WTC11 (cell line): ENCODE measurements at regions not wholly inside any gene's neighbourhood (a gene's known extent, or its start where the extent isn't known, plus 50 kb on each side); places are given as distances from the start of the nearest gene placed in this dataset.

Experiments
- ATAC-seq: fragments of 200-7000 bp; cut with Tn5 transposase; 2 replicates; pipeline ENCODE4 v1.10.0; 2021; ENCODE audit warnings: mild to moderate bottlenecking, moderate library complexity
- CTCF ChIA-PET: fragments of 300-600 bp; sonication (Branson Sonifier 250); formaldehyde crosslinking; loops from one replicate; lab custom pipeline; 2021; ENCODE audit warnings: antibody characterized with exemption; lab: Charles Lee
- POLR2A ChIA-PET: fragments of 350-600 bp; sonication (Branson Sonifier 250); formaldehyde crosslinking; loops from one replicate; lab custom pipeline; 2021; ENCODE audit warnings: antibody characterized with exemption; lab: Charles Lee
- DNase-seq: peaks from one replicate; pipeline ENCODE4 v3.0.0; 2021; ENCODE audit warnings: low spot score
- H3K27ac Mint-ChIP-seq: 2 replicates; pipeline ENCODE4 v1.8.0; 2021; ENCODE audit warnings: mixed read lengths
- H3K27me3 Mint-ChIP-seq: 2 replicates; pipeline ENCODE4 v1.8.0; 2021; ENCODE audit warnings: low read depth, mild to moderate bottlenecking, moderate library complexity, mixed read lengths
- H3K36me3 Mint-ChIP-seq: 2 replicates; pipeline ENCODE4 v1.8.0; 2021; ENCODE audit warnings: mixed read lengths
- H3K4me1 Mint-ChIP-seq: 2 replicates; pipeline ENCODE4 v1.8.0; 2022; ENCODE audit warnings: mixed read lengths
- H3K4me3 Mint-ChIP-seq: 2 replicates; pipeline ENCODE4 v1.8.0; 2021; ENCODE audit warnings: mild to moderate bottlenecking, moderate library complexity, mixed read lengths
- H3K9me3 Mint-ChIP-seq: 2 replicates; pipeline ENCODE4 v1.8.0; 2021; ENCODE audit warnings: mixed read lengths
- ATF6 ChIP-seq: sonication (generic); formaldehyde crosslinking; IDR thresholded peaks from 2 replicates; pipeline ENCODE4 v1.8.1; 2023; ENCODE audit warnings: mild to moderate bottlenecking, missing genetic modification reagents
- CREM ChIP-seq: sonication (generic); formaldehyde crosslinking; IDR thresholded peaks from 2 replicates; pipeline ENCODE4 v1.8.1; 2022; ENCODE audit warnings: mild to moderate bottlenecking, missing genetic modification reagents, moderate library complexity
- ETV6 ChIP-seq: sonication (generic); formaldehyde crosslinking; IDR thresholded peaks from 2 replicates; pipeline ENCODE4 v1.8.1; 2022; ENCODE audit warnings: mild to moderate bottlenecking, missing genetic modification reagents
- FOXJ3 ChIP-seq: sonication (generic); formaldehyde crosslinking; IDR thresholded peaks from 2 replicates; pipeline ENCODE4 v1.9.0; 2021; ENCODE audit warnings: missing genetic modification reagents, mild to moderate bottlenecking, borderline replicate concordance
- GABPB1 ChIP-seq: sonication (generic); formaldehyde crosslinking; IDR thresholded peaks from 2 replicates; pipeline ENCODE4 v1.8.1; 2023; ENCODE audit warnings: mild to moderate bottlenecking, missing genetic modification reagents
- GRHL2 ChIP-seq: fragments of 250-450 bp; sonication (Bioruptor Pico); IDR thresholded peaks from 2 replicates; pipeline ENCODE4 v1.8.0; 2022; ENCODE audit warnings: mild to moderate bottlenecking, moderate library complexity; ENCODE audit not compliant: insufficient replicate concordance, severe bottlenecking
- MAX ChIP-seq: sonication (generic); formaldehyde crosslinking; IDR thresholded peaks from 2 replicates; pipeline ENCODE4 v1.8.0; 2022; ENCODE audit warnings: mild to moderate bottlenecking, missing genetic modification reagents
- MXD4 ChIP-seq: fragments of 250-450 bp; sonication (Bioruptor Pico); IDR thresholded peaks from 2 replicates; pipeline ENCODE4 v1.8.0; 2021; ENCODE audit warnings: mild to moderate bottlenecking, moderate library complexity, borderline replicate concordance
- PRRX2 ChIP-seq: fragments of 250-450 bp; sonication (Bioruptor Pico); IDR thresholded peaks from 2 replicates; pipeline ENCODE4 v1.8.0; 2021; ENCODE audit warnings: mild to moderate bottlenecking
- RELA ChIP-seq: sonication (generic); formaldehyde crosslinking; IDR thresholded peaks from 2 replicates; pipeline ENCODE4 v1.8.1; 2022; ENCODE audit warnings: missing genetic modification reagents, mild to moderate bottlenecking, borderline replicate concordance
- SMAD3 ChIP-seq: sonication (generic); formaldehyde crosslinking; IDR thresholded peaks from 2 replicates; pipeline ENCODE4 v1.8.0; 2022; ENCODE audit warnings: missing genetic modification reagents, mild to moderate bottlenecking, borderline replicate concordance
- SP1 ChIP-seq: sonication (generic); formaldehyde crosslinking; conservative IDR thresholded peaks from 2 replicates; pipeline ENCODE4 v1.8.1; 2022; ENCODE audit warnings: missing genetic modification reagents
- TEAD1 ChIP-seq: sonication (generic); formaldehyde crosslinking; IDR thresholded peaks from 2 replicates; pipeline ENCODE4 v1.8.0; 2022; ENCODE audit warnings: mild to moderate bottlenecking, missing genetic modification reagents
- ZNF219 ChIP-seq: sonication (generic); formaldehyde crosslinking; IDR thresholded peaks from 2 replicates; pipeline ENCODE4 v1.8.0; 2023; ENCODE audit warnings: missing genetic modification reagents, mild to moderate bottlenecking, borderline replicate concordance
- ZNF423 ChIP-seq: fragments of 250-450 bp; sonication (Bioruptor Pico); IDR thresholded peaks from 2 replicates; pipeline ENCODE4 v2.1.2; 2022; ENCODE audit warnings: mild to moderate bottlenecking, moderate library complexity
- ZNF512 ChIP-seq: sonication (generic); formaldehyde crosslinking; IDR thresholded peaks from 2 replicates; pipeline ENCODE4 v1.8.1; 2022; ENCODE audit warnings: missing genetic modification reagents, borderline replicate concordance
- ZSCAN18 ChIP-seq: fragments of 250-450 bp; sonication (Bioruptor Pico); IDR thresholded peaks from 2 replicates; pipeline ENCODE4 v2.1.2; 2022; ENCODE audit warnings: mild to moderate bottlenecking, moderate library complexity
- TF ChIP-seq, protein P1 (sequence below): sonication (generic); formaldehyde crosslinking; IDR thresholded peaks from 2 replicates; pipeline ENCODE4 v1.8.0; 2022; ENCODE audit warnings: missing genetic modification reagents
- TF ChIP-seq, protein P2 (sequence below): sonication (generic); formaldehyde crosslinking; IDR thresholded peaks from 2 replicates; pipeline ENCODE4 v1.8.1; 2022; ENCODE audit warnings: mild to moderate bottlenecking, moderate library complexity, missing genetic modification reagents
- TF ChIP-seq, protein P3 (sequence below): sonication (generic); formaldehyde crosslinking; IDR thresholded peaks from 2 replicates; pipeline ENCODE4 v1.8.0; 2022; ENCODE audit warnings: mild to moderate bottlenecking, missing genetic modification reagents
- TF ChIP-seq, protein P4 (sequence below): sonication (generic); formaldehyde crosslinking; IDR thresholded peaks from 2 replicates; pipeline ENCODE4 v1.8.1; 2022; ENCODE audit warnings: low read depth, mild to moderate bottlenecking, moderate library complexity, missing genetic modification reagents, borderline replicate concordance

DNA sequence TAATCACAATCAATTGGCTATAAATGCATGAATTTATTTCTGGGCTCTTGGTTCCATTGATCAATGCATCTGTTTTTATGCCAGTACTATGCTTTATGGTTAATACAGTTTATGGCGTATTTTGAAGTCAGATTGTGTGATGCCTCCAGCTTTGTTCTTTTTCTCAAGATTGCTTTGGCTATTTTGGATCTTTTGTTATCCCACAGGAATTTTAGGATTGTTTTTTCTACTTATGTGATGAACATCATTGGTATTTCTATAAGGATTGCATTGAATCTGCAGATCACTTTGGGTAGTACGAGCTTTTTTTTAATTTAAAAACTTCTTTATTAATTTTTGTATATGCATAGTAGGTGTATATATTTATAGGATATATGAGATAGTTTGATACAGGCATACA, 338.7 kb upstream of the IGFBP7 start:
- Mint-ChIP-seq H3K27ac (no peak overlapping the region), H3K4me3 (no peak overlapping the region), H3K9me3 (peaks cover 31% of the 10 kb centered on the region), H3K27me3 (no peaks in the 10 kb centered on the region), H3K4me1 (0 out of 2 replicates have a peak, but pooled peaks cover 2% of the 10 kb centered on the region), H3K36me3 (peaks cover 5% of the 10 kb centered on the region; the same call in 1 of the 2 replicates)
- no peak for ATAC-seq
- TF ChIP-seq PRRX2 (no peak), ZNF219 (CRISPR knock-in tag) (no peak), MAX (CRISPR knock-in tag) (no peak), ATF6 (CRISPR knock-in tag) (no peak)
- TF ChIP-seq, protein P1, sequence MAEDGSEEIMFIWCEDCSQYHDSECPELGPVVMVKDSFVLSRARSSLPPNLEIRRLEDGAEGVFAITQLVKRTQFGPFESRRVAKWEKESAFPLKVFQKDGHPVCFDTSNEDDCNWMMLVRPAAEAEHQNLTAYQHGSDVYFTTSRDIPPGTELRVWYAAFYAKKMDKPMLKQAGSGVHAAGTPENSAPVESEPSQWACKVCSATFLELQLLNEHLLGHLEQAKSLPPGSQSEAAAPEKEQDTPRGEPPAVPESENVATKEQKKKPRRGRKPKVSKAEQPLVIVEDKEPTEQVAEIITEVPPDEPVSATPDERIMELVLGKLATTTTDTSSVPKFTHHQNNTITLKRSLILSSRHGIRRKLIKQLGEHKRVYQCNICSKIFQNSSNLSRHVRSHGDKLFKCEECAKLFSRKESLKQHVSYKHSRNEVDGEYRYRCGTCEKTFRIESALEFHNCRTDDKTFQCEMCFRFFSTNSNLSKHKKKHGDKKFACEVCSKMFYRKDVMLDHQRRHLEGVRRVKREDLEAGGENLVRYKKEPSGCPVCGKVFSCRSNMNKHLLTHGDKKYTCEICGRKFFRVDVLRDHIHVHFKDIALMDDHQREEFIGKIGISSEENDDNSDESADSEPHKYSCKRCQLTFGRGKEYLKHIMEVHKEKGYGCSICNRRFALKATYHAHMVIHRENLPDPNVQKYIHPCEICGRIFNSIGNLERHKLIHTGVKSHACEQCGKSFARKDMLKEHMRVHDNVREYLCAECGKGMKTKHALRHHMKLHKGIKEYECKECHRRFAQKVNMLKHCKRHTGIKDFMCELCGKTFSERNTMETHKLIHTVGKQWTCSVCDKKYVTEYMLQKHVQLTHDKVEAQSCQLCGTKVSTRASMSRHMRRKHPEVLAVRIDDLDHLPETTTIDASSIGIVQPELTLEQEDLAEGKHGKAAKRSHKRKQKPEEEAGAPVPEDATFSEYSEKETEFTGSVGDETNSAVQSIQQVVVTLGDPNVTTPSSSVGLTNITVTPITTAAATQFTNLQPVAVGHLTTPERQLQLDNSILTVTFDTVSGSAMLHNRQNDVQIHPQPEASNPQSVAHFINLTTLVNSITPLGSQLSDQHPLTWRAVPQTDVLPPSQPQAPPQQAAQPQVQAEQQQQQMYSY (CRISPR knock-in tag): no peak
- TF ChIP-seq, protein P2, sequence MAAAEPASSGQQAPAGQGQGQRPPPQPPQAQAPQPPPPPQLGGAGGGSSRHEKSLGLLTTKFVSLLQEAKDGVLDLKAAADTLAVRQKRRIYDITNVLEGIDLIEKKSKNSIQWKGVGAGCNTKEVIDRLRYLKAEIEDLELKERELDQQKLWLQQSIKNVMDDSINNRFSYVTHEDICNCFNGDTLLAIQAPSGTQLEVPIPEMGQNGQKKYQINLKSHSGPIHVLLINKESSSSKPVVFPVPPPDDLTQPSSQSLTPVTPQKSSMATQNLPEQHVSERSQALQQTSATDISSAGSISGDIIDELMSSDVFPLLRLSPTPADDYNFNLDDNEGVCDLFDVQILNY (CRISPR knock-in tag): no peak
- TF ChIP-seq, protein P3, sequence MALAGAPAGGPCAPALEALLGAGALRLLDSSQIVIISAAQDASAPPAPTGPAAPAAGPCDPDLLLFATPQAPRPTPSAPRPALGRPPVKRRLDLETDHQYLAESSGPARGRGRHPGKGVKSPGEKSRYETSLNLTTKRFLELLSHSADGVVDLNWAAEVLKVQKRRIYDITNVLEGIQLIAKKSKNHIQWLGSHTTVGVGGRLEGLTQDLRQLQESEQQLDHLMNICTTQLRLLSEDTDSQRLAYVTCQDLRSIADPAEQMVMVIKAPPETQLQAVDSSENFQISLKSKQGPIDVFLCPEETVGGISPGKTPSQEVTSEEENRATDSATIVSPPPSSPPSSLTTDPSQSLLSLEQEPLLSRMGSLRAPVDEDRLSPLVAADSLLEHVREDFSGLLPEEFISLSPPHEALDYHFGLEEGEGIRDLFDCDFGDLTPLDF (CRISPR knock-in tag): no peak
- ChIA-PET CTCF (no interaction called here), POLR2A (no interaction called here)
- DNase-seq: no peak

DNA sequence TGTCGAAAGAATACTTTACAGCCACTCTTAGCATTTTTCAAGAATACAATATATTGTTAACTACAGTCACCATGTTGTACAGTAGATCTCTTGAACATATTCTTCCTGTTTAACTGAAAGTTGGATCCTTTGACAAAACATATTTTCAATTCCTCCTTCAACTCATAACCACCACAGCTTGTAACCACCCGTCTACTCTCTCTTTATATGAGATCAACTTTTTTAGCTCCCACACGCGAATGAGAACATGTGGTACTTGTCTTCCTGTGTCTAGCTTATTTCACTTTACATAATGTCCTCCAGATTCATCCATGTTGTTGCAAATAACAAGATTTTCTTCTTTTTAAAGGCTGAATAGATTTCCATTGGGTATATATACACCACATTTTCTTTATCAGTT, 338.3 kb upstream of the IGFBP7 start:
- Mint-ChIP-seq H3K36me3 (peaks cover 5% of the 10 kb centered on the region; the same call in 1 of the 2 replicates), H3K9me3 (peaks cover 31% of the 10 kb centered on the region), H3K27ac (no peak overlapping the region), H3K4me1 (peaks cover 2% of the 10 kb centered on the region; the same call in 1 of the 2 replicates), H3K4me3 (no peak overlapping the region), H3K27me3 (no peaks in the 10 kb centered on the region)
- DNase-seq (no peak), ATAC-seq (no peak)
- ChIA-PET POLR2A (interaction anchor here (0.6 kb wide), 1 partner anchor 1676 kb away, joined by 3 read pairs; no protein-coding TSS in a partner anchor), CTCF (no interaction called here)
- TF ChIP-seq CREM (CRISPR knock-in tag) (no peak), MAX (CRISPR knock-in tag) (no peak), MXD4 (CRISPR knock-in tag) (no peak), ETV6 (CRISPR knock-in tag) (no peak), SMAD3 (CRISPR knock-in tag) (no peak), ZNF423 (no peak), ZNF512 (CRISPR knock-in tag) (no peak), ZSCAN18 (CRISPR knock-in tag) (no peak), FOXJ3 (CRISPR knock-in tag) (no peak), RELA (no peak), GRHL2 (no peak), GABPB1 (no peak), TEAD1 (CRISPR knock-in tag) (no peak), SP1 (CRISPR knock-in tag) (no peak)
- TF ChIP-seq, protein P2 (CRISPR knock-in tag): no peak
- TF ChIP-seq, protein P4, sequence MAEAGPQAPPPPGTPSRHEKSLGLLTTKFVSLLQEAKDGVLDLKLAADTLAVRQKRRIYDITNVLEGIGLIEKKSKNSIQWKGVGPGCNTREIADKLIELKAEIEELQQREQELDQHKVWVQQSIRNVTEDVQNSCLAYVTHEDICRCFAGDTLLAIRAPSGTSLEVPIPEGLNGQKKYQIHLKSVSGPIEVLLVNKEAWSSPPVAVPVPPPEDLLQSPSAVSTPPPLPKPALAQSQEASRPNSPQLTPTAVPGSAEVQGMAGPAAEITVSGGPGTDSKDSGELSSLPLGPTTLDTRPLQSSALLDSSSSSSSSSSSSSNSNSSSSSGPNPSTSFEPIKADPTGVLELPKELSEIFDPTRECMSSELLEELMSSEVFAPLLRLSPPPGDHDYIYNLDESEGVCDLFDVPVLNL (CRISPR knock-in tag): no peak
